H9 (cell line): ENCODE measurements at regions not wholly inside any gene's neighbourhood (a gene's known extent, or its start where the extent isn't known, plus 50 kb on each side); places are given as distances from the start of the nearest gene placed in this dataset.

Experiments
- DNase-seq: peaks from one replicate; pipeline ENCODE4 v3.0.0-alpha.2; 2017
- H2AFZ ChIP-seq: one replicate; pipeline ENCODE4 v1.6.1; 2013; ENCODE audit warnings: mild to moderate bottlenecking, low read length, control low read depth, moderate library complexity
- H2AK5ac ChIP-seq: 2 replicates; pipeline ENCODE4 v1.6.1; 2013; ENCODE audit warnings: low read length, control low read depth, mixed read lengths; ENCODE audit not compliant: insufficient read length
- H2BK120ac ChIP-seq: one replicate; pipeline ENCODE4 v1.6.1; 2013; ENCODE audit warnings: low read depth, mild to moderate bottlenecking, low read length, control low read depth, inconsistent platforms; ENCODE audit not compliant: poor library complexity, severe bottlenecking
- H2BK12ac ChIP-seq: 2 replicates; pipeline ENCODE4 v1.6.1; 2013; ENCODE audit warnings: low read length, control low read depth, mixed read lengths, low read depth; ENCODE audit not compliant: insufficient read length
- H2BK15ac ChIP-seq: 2 replicates; pipeline ENCODE4 v1.6.1; 2013; ENCODE audit warnings: low read depth, low read length, control low read depth
- H2BK20ac ChIP-seq: one replicate; pipeline ENCODE4 v1.6.1; 2013; ENCODE audit warnings: low read depth, mild to moderate bottlenecking, low read length, control low read depth, inconsistent platforms; ENCODE audit not compliant: poor library complexity, severe bottlenecking
- H2BK5ac ChIP-seq: 2 replicates; pipeline ENCODE4 v1.6.1; 2013; ENCODE audit warnings: low read length, control low read depth, mixed read lengths; ENCODE audit not compliant: insufficient read length
- H3K14ac ChIP-seq: 2 replicates; pipeline ENCODE4 v1.6.1; 2013; ENCODE audit warnings: low read length, control low read depth; ENCODE audit not compliant: insufficient read depth
- H3K18ac ChIP-seq: 2 replicates; pipeline ENCODE4 v1.6.1; 2013; ENCODE audit warnings: low read depth, mild to moderate bottlenecking, mixed read lengths, low read length, control low read depth; ENCODE audit not compliant: insufficient read length
- H3K23ac ChIP-seq: 2 replicates; pipeline ENCODE4 v1.6.1; 2013; ENCODE audit warnings: low read length, control low read depth, mixed read lengths, low read depth; ENCODE audit not compliant: insufficient read length
- H3K23me2 ChIP-seq: 2 replicates; pipeline ENCODE4 v1.6.1; 2013; ENCODE audit warnings: low read depth, mild to moderate bottlenecking, mixed read lengths, low read length, control low read depth; ENCODE audit not compliant: insufficient read length, poor library complexity, severe bottlenecking
- H3K27ac ChIP-seq: 2 replicates; pipeline ENCODE4 v1.5.1; 2013; ENCODE audit warnings: low read length, control low read depth, mixed read lengths, low read depth; ENCODE audit not compliant: insufficient read length
- H3K27me3 ChIP-seq: 2 replicates; pipeline ENCODE4 v1.6.1; 2013; ENCODE audit warnings: low read length, control low read depth, inconsistent platforms; ENCODE audit not compliant: insufficient read depth
- H3K4ac ChIP-seq: 2 replicates; pipeline ENCODE4 v1.6.1; 2013; ENCODE audit warnings: low read depth, mild to moderate bottlenecking, control low read depth, inconsistent platforms, low read length, moderate library complexity
- H3K4me1 ChIP-seq: 2 replicates; pipeline ENCODE4 v1.6.1; 2013; ENCODE audit warnings: low read length, control low read depth, inconsistent platforms; ENCODE audit not compliant: insufficient read depth
- H3K4me2 ChIP-seq: 2 replicates; pipeline ENCODE4 v1.6.1; 2013; ENCODE audit warnings: low read length, control low read depth, mixed read lengths; ENCODE audit not compliant: insufficient read length, insufficient read depth
- H3K56ac ChIP-seq: 2 replicates; pipeline ENCODE4 v1.6.1; 2013; ENCODE audit warnings: low read depth, mild to moderate bottlenecking, mixed read lengths, low read length, control low read depth; ENCODE audit not compliant: insufficient read length
- H3K79me1 ChIP-seq: 2 replicates; pipeline ENCODE4 v1.6.1; 2013; ENCODE audit warnings: low read depth, mild to moderate bottlenecking, moderate library complexity, low read length, control low read depth, inconsistent platforms; ENCODE audit not compliant: insufficient read depth, poor library complexity, severe bottlenecking
- H3K79me2 ChIP-seq: 2 replicates; pipeline ENCODE4 v1.6.1; 2013; ENCODE audit warnings: low read length, control low read depth, inconsistent platforms; ENCODE audit not compliant: insufficient read depth
- H3K9ac ChIP-seq: 2 replicates; pipeline ENCODE4 v1.6.1; 2013; ENCODE audit warnings: low read length, control low read depth, mixed read lengths; ENCODE audit not compliant: insufficient read length; ENCODE audit errors: extremely low read depth
- H3K9me3 ChIP-seq: one replicate; pipeline ENCODE4 v1.6.1; 2013; ENCODE audit warnings: low read depth, low read length, inconsistent platforms; ENCODE audit not compliant: control insufficient read depth
- H3T11ph ChIP-seq: one replicate; pipeline ENCODE4 v1.6.1; 2013; ENCODE audit warnings: mild to moderate bottlenecking, low read length, control low read depth, inconsistent platforms
- H4K20me1 ChIP-seq: one replicate; pipeline ENCODE4 v1.6.1; 2013; ENCODE audit not compliant: control insufficient read depth, insufficient read length, insufficient read depth
- H4K5ac ChIP-seq: 2 replicates; pipeline ENCODE4 v1.6.1; 2013; ENCODE audit warnings: low read depth, mild to moderate bottlenecking, mixed read lengths, low read length, control low read depth; ENCODE audit not compliant: insufficient read length
- H4K8ac ChIP-seq: replicated peaks from 2 replicates; pipeline ENCODE4 v1.6.1; 2013; ENCODE audit warnings: low read length, control low read depth, mixed read lengths, low read depth; ENCODE audit not compliant: insufficient read length
- H4K91ac ChIP-seq: 2 replicates; pipeline ENCODE4 v1.6.1; 2013; ENCODE audit warnings: low read depth, mild to moderate bottlenecking, moderate library complexity, mixed read lengths, low read length, control low read depth; ENCODE audit not compliant: insufficient read length
- H3K27ac Mint-ChIP-seq, 3 experiments: 2 replicates in 2 of 3; 3 replicates in 1 of 3; pipeline ENCODE4 v1.8.0; 2020 to 2021; ENCODE audit warnings: mixed read lengths in 3 of 3, mild to moderate bottlenecking in 1 of 3, moderate library complexity in 1 of 3
- H3K27me3 Mint-ChIP-seq: 2 replicates; pipeline ENCODE4 v1.8.0; 2021; ENCODE audit warnings: low read depth, mild to moderate bottlenecking, moderate library complexity, mixed read lengths
- H3K36me3 Mint-ChIP-seq, 3 experiments: 2 replicates in 2 of 3; 3 replicates in 1 of 3; pipeline ENCODE4 v1.8.0; 2020 to 2021; ENCODE audit warnings: low read depth in 3 of 3, mixed read lengths in 3 of 3; ENCODE audit not compliant: insufficient read depth in 1 of 3
- H3K4me1 Mint-ChIP-seq, 2 experiments: 2 replicates each; pipeline ENCODE4 v1.8.0; 2020; ENCODE audit warnings: mixed read lengths in 2 of 2
- H3K4me3 Mint-ChIP-seq, 2 experiments: 2 replicates in 1 of 2; 3 replicates in 1 of 2; pipeline ENCODE4 v1.8.0; 2020 to 2021; ENCODE audit warnings: mild to moderate bottlenecking in 2 of 2, mixed read lengths in 2 of 2, moderate library complexity in 1 of 2
- H3K9me3 Mint-ChIP-seq, 2 experiments: 2 replicates in 1 of 2; 3 replicates in 1 of 2; pipeline ENCODE4 v1.8.0; 2020; ENCODE audit warnings: mild to moderate bottlenecking in 2 of 2, mixed read lengths in 2 of 2, moderate library complexity in 1 of 2
- WGBS: extraction: QIAGEN DNeasy Blood & Tissue Kit; methylation state at CpG from one replicate; pipeline ENCODE4 v1.1.7; 2013; ENCODE audit warnings: missing lambda C conversion rate, low lambda C conversion rate, mixed read lengths; ENCODE audit not compliant: insufficient read length; ENCODE audit errors: extremely low coverage; 5-methylcytosine and 5-hydroxymethylcytosine counted together
- TF ChIP-seq, protein P1 (sequence below): fragments of 200-600 bp; sonication (generic); conservative IDR thresholded peaks from 3 replicates; pipeline ENCODE4 v1.8.0; 2021; ENCODE audit warnings: antibody characterized with exemption, mild to moderate bottlenecking

DNA sequence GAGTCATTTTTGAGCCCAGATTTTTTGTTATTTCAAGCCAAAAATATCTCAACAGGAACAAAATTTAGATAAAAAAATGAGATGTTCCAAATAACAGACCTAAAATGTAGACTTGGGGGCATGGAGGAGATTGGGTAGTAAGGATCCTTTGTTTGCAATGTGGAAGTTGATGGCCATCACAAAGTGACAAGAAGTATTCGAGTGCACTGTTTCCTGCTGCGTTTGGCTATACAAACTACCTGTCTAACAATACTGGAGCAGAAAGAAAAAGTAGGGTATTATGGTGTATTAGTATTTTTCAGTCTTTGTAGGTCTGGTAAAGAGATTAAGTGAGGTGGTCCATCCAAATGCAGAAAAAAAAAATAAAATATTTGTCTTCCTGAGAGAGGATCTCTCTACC is 284.2 kb downstream of the C3orf38 start:
- no peaks in the 10 kb centered on the region for H3K27me3 ChIP-seq
- no peak overlapping the region for H4K5ac ChIP-seq
- no peaks in the 10 kb centered on the region for H3K79me2 ChIP-seq
- H2AK5ac ChIP-seq = no peak overlapping the region
- H3K56ac ChIP-seq = no peak overlapping the region
- no peaks in the 10 kb centered on the region for H3K23me2 ChIP-seq
- no peak overlapping the region for H3K18ac ChIP-seq
- H4K8ac ChIP-seq = no peak overlapping the region
- H2BK15ac ChIP-seq = no peak overlapping the region
- no peak overlapping the region for H3K4me2 ChIP-seq
- Mint-ChIP-seq H3K27me3 (no peaks in the 10 kb centered on the region), H3K9me3 (peaks cover 0 to 2% of the 10 kb centered on the region in 2 experiments; a peak in 1 of 5 replicates), H3K4me3 (no peak overlapping the region), H3K36me3 (no peaks in the 10 kb centered on the region), H3K4me1 (no peaks in the 10 kb centered on the region), H3K27ac (no peak overlapping the region)
- H4K20me1 ChIP-seq = no peaks in the 10 kb centered on the region
- no peak overlapping the region for H3K14ac ChIP-seq
- H3K27ac ChIP-seq = no peak overlapping the region
- H4K91ac ChIP-seq = no peak overlapping the region
- DNase-seq = no peak
- H2BK12ac ChIP-seq = no peak overlapping the region
- no peaks in the 10 kb centered on the region for H3K4me1 ChIP-seq
- WGBS = no CpG with 5 or more reads among the region's 2 CpGs
- H2BK20ac ChIP-seq = no peak overlapping the region
- no peak overlapping the region for H3K9ac ChIP-seq
- no peak overlapping the region for H3K23ac ChIP-seq
- TF ChIP-seq, protein P1, sequence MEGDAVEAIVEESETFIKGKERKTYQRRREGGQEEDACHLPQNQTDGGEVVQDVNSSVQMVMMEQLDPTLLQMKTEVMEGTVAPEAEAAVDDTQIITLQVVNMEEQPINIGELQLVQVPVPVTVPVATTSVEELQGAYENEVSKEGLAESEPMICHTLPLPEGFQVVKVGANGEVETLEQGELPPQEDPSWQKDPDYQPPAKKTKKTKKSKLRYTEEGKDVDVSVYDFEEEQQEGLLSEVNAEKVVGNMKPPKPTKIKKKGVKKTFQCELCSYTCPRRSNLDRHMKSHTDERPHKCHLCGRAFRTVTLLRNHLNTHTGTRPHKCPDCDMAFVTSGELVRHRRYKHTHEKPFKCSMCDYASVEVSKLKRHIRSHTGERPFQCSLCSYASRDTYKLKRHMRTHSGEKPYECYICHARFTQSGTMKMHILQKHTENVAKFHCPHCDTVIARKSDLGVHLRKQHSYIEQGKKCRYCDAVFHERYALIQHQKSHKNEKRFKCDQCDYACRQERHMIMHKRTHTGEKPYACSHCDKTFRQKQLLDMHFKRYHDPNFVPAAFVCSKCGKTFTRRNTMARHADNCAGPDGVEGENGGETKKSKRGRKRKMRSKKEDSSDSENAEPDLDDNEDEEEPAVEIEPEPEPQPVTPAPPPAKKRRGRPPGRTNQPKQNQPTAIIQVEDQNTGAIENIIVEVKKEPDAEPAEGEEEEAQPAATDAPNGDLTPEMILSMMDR = no peak
- H3K9me3 ChIP-seq = no peaks in the 10 kb centered on the region
- H2BK120ac ChIP-seq = no peak overlapping the region
- H3K4ac ChIP-seq = no peak overlapping the region
- H2BK5ac ChIP-seq = no peak overlapping the region
- H3K79me1 ChIP-seq = no peaks in the 10 kb centered on the region
- no peak overlapping the region for H3T11ph ChIP-seq
- no peak overlapping the region for H2AFZ ChIP-seq
